Neutrophil (primary cell): ENCODE measurements at regions not wholly inside any gene's neighbourhood (a gene's known extent, or its start where the extent isn't known, plus 50 kb on each side); places are given as distances from the start of the nearest gene placed in this dataset.

Source experiments
- H3K27ac ChIP-seq: fragments of 200-600 bp; sonication (generic); 2 replicates; pipeline ENCODE4 v1.5.1; 2016; ENCODE audit warnings: mild to moderate bottlenecking, moderate library complexity
- H3K27me3 ChIP-seq: fragments of 200-600 bp; sonication (generic); 2 replicates; pipeline ENCODE4 v1.6.0; 2016; ENCODE audit warnings: mild to moderate bottlenecking
- H3K36me3 ChIP-seq: fragments of 200-600 bp; sonication (generic); 2 replicates; pipeline ENCODE4 v1.5.1; 2017
- H3K4me1 ChIP-seq, 2 experiments: fragments of 200-600 bp in 1 of 2; sonication (generic) in 1 of 2; 1 replicate in 1 of 2; 2 replicates in 1 of 2; pipeline versions ENCODE4 v1.5.1 to v1.6.1; 2013 to 2016; ENCODE audit warnings: low read depth in 1 of 2, low read length in 1 of 2, mild to moderate bottlenecking in 1 of 2, moderate library complexity in 1 of 2; ENCODE audit not compliant: control insufficient read depth in 1 of 2, insufficient read depth in 1 of 2
- H3K4me3 ChIP-seq, 2 experiments: fragments of 200-600 bp in 1 of 2; sonication (generic) in 1 of 2; 1 replicate in 1 of 2; 2 replicates in 1 of 2; pipeline ENCODE4 v1.5.1; 2013 to 2016; ENCODE audit warnings: low read depth in 1 of 2, low read length in 1 of 2, mild to moderate bottlenecking in 1 of 2, moderate library complexity in 1 of 2
- H3K9me3 ChIP-seq: fragments of 200-600 bp; sonication (generic); 2 replicates; pipeline ENCODE4 v1.5.1; 2016
- CTCF ChIP-seq: fragments of 200-600 bp; sonication (generic); IDR thresholded peaks from 2 replicates; pipeline ENCODE4 v1.5.1; 2016; ENCODE audit warnings: antibody characterized with exemption

- Histone ChIP-seq H3K27me3 (no peaks in the 10 kb centered on the region), H3K4me1 (no peaks in the 10 kb centered on the region), H3K9me3 (no peaks in the 10 kb centered on the region), H3K36me3 (no peaks in the 10 kb centered on the region), H3K27ac (no peak overlapping the region), H3K4me3 (no peak overlapping the region)
- TF ChIP-seq CTCF, result no peak
Measured at GRCh38 chr4:23577398-23577797, 312.4 kb downstream of the PPARGC1A start.

GRCh38 chr4:23572382-23572781, 317.5 kb downstream of the PPARGC1A start:
- Histone ChIP-seq H3K9me3 (no peaks in the 10 kb centered on the region), H3K36me3 (no peaks in the 10 kb centered on the region), H3K27ac (no peak overlapping the region), H3K4me3 (no peak overlapping the region), H3K27me3 (no peaks in the 10 kb centered on the region), H3K4me1 (no peaks in the 10 kb centered on the region)
- TF ChIP-seq CTCF, result no peak

GRCh38 chr4:23567338-23567737, 322.5 kb downstream of the PPARGC1A start:
- no peak overlapping the region for H3K27ac ChIP-seq
- no peak for TF ChIP-seq CTCF
- H3K36me3 ChIP-seq, result no peaks in the 10 kb centered on the region
- H3K4me1 ChIP-seq, result no peaks in the 10 kb centered on the region
- H3K4me3 ChIP-seq, result no peak overlapping the region
- H3K27me3 ChIP-seq, result no peaks in the 10 kb centered on the region
- no peaks in the 10 kb centered on the region for H3K9me3 ChIP-seq

- no peak for TF ChIP-seq CTCF
Measured at GRCh38 chr4:23560748-23561147, 329.1 kb downstream of the PPARGC1A start.

GRCh38 chr4:23558101-23558500, 331.7 kb downstream of the PPARGC1A start:
- no peaks in the 10 kb centered on the region for H3K4me1 ChIP-seq

More at GRCh38 chr4:23560748-23561147, 329.1 kb downstream of the PPARGC1A start:
- H3K4me3 ChIP-seq, result no peak overlapping the region
- H3K4me1 ChIP-seq, result no peaks in the 10 kb centered on the region
- H3K36me3 ChIP-seq, result no peaks in the 10 kb centered on the region
- H3K27ac ChIP-seq, result no peak overlapping the region
- no peaks in the 10 kb centered on the region for H3K27me3 ChIP-seq
- no peaks in the 10 kb centered on the region for H3K9me3 ChIP-seq

More at GRCh38 chr4:23558101-23558500, 331.7 kb downstream of the PPARGC1A start:
- no peaks in the 10 kb centered on the region for H3K9me3 ChIP-seq
- H3K36me3 ChIP-seq, result no peaks in the 10 kb centered on the region
- no peaks in the 10 kb centered on the region for H3K27me3 ChIP-seq
- H3K27ac ChIP-seq, result no peak overlapping the region
- no peak for TF ChIP-seq CTCF
- no peak overlapping the region for H3K4me3 ChIP-seq
